Activated CD4-positive, alpha-beta T cell treated with anti-CD3 and anti-CD28 coated beads, Interleukin-2, amount 50 U/mL, for 4 hours (primary cell): ENCODE measurements at regions not wholly inside any gene's neighbourhood (a gene's known extent, or its start where the extent isn't known, plus 50 kb on each side); places are given as distances from the start of the nearest gene placed in this dataset.

Experiments used
- DNase-seq, 2 experiments: peaks; one replicate each; pipeline ENCODE4 v3.0.0-alpha.2; 2020

- DNase-seq = no peak
Observed at GRCh38 chr13:85278851-85279250, 520.4 kb downstream of the SLITRK6 start.

GRCh38 chr13:85277748-85278147 lies 521.5 kb downstream of the SLITRK6 start:
- no peak for DNase-seq

- DNase-seq = no peak
Observed at GRCh38 chr13:85266771-85267170, 532.4 kb downstream of the SLITRK6 start.

- DNase-seq = no peak
Observed at GRCh38 chr13:85266331-85266730, 532.9 kb downstream of the SLITRK6 start.

GRCh38 chr13:85265296-85265695 lies 533.9 kb downstream of the SLITRK6 start:
- DNase-seq = no peak

GRCh38 chr13:85262499-85262898 lies 536.7 kb downstream of the SLITRK6 start:
- no peak for DNase-seq

GRCh38 chr13:85261757-85262346 lies 537.4 kb downstream of the SLITRK6 start:
- DNase-seq = no peak

GRCh38 chr13:85260896-85261295 lies 538.3 kb downstream of the SLITRK6 start:
- DNase-seq = no peak

- DNase-seq = no peak
Observed at GRCh38 chr13:85255978-85256377, 543.2 kb downstream of the SLITRK6 start.

GRCh38 chr13:85254641-85255040 lies 544.6 kb downstream of the SLITRK6 start:
- no peak for DNase-seq

- no peak for DNase-seq
Observed at GRCh38 chr13:85249151-85249550, 550.1 kb downstream of the SLITRK6 start.

- no peak for DNase-seq
Observed at GRCh38 chr13:85247780-85248179, 551.4 kb downstream of the SLITRK6 start.

GRCh38 chr13:85243831-85244230 lies 555.4 kb downstream of the SLITRK6 start:
- DNase-seq = no peak

GRCh38 chr13:85241060-85241459 lies 558.2 kb downstream of the SLITRK6 start:
- DNase-seq = no peak

- no peak for DNase-seq
Observed at GRCh38 chr13:85236413-85236812, 562.8 kb downstream of the SLITRK6 start.

- no peak for DNase-seq
Observed at GRCh38 chr13:85230691-85231093, 568.5 kb downstream of the SLITRK6 start.

- DNase-seq = no peak
Observed at GRCh38 chr13:85228692-85229091, 570.5 kb downstream of the SLITRK6 start.

GRCh38 chr13:85223883-85224656 lies 575.1 kb downstream of the SLITRK6 start:
- no peak for DNase-seq

- no peak for DNase-seq
Observed at GRCh38 chr13:85216576-85216975, 582.6 kb downstream of the SLITRK6 start.

GRCh38 chr13:85212692-85213091 lies 586.5 kb downstream of the SLITRK6 start:
- no peak for DNase-seq

GRCh38 chr13:85204668-85205344 lies 594.4 kb downstream of the SLITRK6 start:
- no peak for DNase-seq

- no peak for DNase-seq
Observed at GRCh38 chr13:85197431-85197830, 601.8 kb downstream of the SLITRK6 start.

- no peak for DNase-seq
Observed at GRCh38 chr13:85194482-85194881, 604.7 kb downstream of the SLITRK6 start.
